ENCODE measurements at regions not wholly inside any gene's neighbourhood (a gene's known extent, or its start where the extent isn't known, plus 50 kb on each side); places are given as distances from the start of the nearest gene placed in this dataset.

- ChIA-PET CTCF (no interaction called here), POLR2A (no interaction called here)
- DNase-seq (ENCODE audit: unreplicated experiment) = peak; percentile 25
- H3K4me3 Mint-ChIP-seq (ENCODE audit: unreplicated experiment) = no peak overlapping the region
- no peak overlapping the region for H3K27ac Mint-ChIP-seq (ENCODE audit: low read depth, unreplicated experiment)
- H3K4me1 Mint-ChIP-seq (ENCODE audit: insufficient read depth, unreplicated experiment) = no peaks in the 10 kb centered on the region
- H3K36me3 Mint-ChIP-seq (ENCODE audit: insufficient read depth, unreplicated experiment) = no peaks in the 10 kb centered on the region
- no peak for TF ChIP-seq CTCF (IDR thresholded peaks at IDR 0.05; ENCODE audit: unreplicated experiment)
- intact Hi-C loops (cut with micrococcal nuclease) = no loop called here
- BruUV-seq (replicated peaks) = no TSS peak
- no peaks in the 10 kb centered on the region for H3K9me3 Mint-ChIP-seq (ENCODE audit: unreplicated experiment)
- peaks cover 96% of the 10 kb centered on the region for H3K27me3 Mint-ChIP-seq (ENCODE audit: insufficient read depth, unreplicated experiment)
Measured at GRCh38 chrX:15151267-15152186, 118.4 kb downstream of the ASB9 start.

- H3K27ac Mint-ChIP-seq (ENCODE audit: low read depth, unreplicated experiment) = no peak overlapping the region
- TF ChIP-seq CTCF (IDR thresholded peaks at IDR 0.05; ENCODE audit: unreplicated experiment) = no peak
- BruUV-seq (replicated peaks) = no TSS peak
- no peak for DNase-seq (ENCODE audit: unreplicated experiment)
- ChIA-PET POLR2A (no interaction called here), CTCF (no interaction called here)
- H3K36me3 Mint-ChIP-seq (ENCODE audit: insufficient read depth, unreplicated experiment) = no peaks in the 10 kb centered on the region
- peaks cover 92% of the 10 kb centered on the region for H3K27me3 Mint-ChIP-seq (ENCODE audit: insufficient read depth, unreplicated experiment)
- no peaks in the 10 kb centered on the region for H3K9me3 Mint-ChIP-seq (ENCODE audit: unreplicated experiment)
- no peaks in the 10 kb centered on the region for H3K4me1 Mint-ChIP-seq (ENCODE audit: insufficient read depth, unreplicated experiment)
- intact Hi-C loops (cut with micrococcal nuclease) = no loop called here
- H3K4me3 Mint-ChIP-seq (ENCODE audit: unreplicated experiment) = no peak overlapping the region
Measured at GRCh38 chrX:15150586-15150985, 119.3 kb downstream of the ASB9 start.

GRCh38 chrX:15146515-15146914 is 123.4 kb downstream of the ASB9 start:
- no TSS peak for BruUV-seq (replicated peaks)
- Mint-ChIP-seq H3K4me1 (ENCODE audit: insufficient read depth, unreplicated experiment) (no peaks in the 10 kb centered on the region), H3K4me3 (ENCODE audit: unreplicated experiment) (no peak overlapping the region), H3K9me3 (ENCODE audit: unreplicated experiment) (no peaks in the 10 kb centered on the region), H3K36me3 (ENCODE audit: insufficient read depth, unreplicated experiment) (no peaks in the 10 kb centered on the region), H3K27ac (ENCODE audit: low read depth, unreplicated experiment) (no peak overlapping the region), H3K27me3 (ENCODE audit: insufficient read depth, unreplicated experiment) (peaks cover 88% of the 10 kb centered on the region)
- ChIA-PET POLR2A (no interaction called here), CTCF (no interaction called here)
- peak; percentile 45 for TF ChIP-seq CTCF (IDR thresholded peaks at IDR 0.05; ENCODE audit: unreplicated experiment)
- intact Hi-C loops (cut with micrococcal nuclease) = loop anchor here (10.0 kb wide), 1 partner anchor 432 kb away; no protein-coding TSS in a partner anchor
- DNase-seq (ENCODE audit: unreplicated experiment) = peak; percentile 35

GRCh38 chrX:15143825-15144121 is 126.1 kb downstream of the ASB9 start:
- DNase-seq (ENCODE audit: unreplicated experiment) = no peak
- Mint-ChIP-seq H3K27me3 (ENCODE audit: insufficient read depth, unreplicated experiment) (peaks cover 75% of the 10 kb centered on the region), H3K4me3 (ENCODE audit: unreplicated experiment) (no peak overlapping the region), H3K4me1 (ENCODE audit: insufficient read depth, unreplicated experiment) (no peaks in the 10 kb centered on the region), H3K9me3 (ENCODE audit: unreplicated experiment) (no peaks in the 10 kb centered on the region), H3K36me3 (ENCODE audit: insufficient read depth, unreplicated experiment) (no peaks in the 10 kb centered on the region), H3K27ac (ENCODE audit: low read depth, unreplicated experiment) (no peak overlapping the region)
- no peak for TF ChIP-seq CTCF (IDR thresholded peaks at IDR 0.05; ENCODE audit: unreplicated experiment)
- ChIA-PET CTCF (interaction anchor here (0.6 to 4.8 kb wide), 49 partner anchors 9 to 1196 kb away, joined by 3 to 35 read pairs (median 4); no protein-coding TSS in a partner anchor), POLR2A (interaction anchor here (0.7 kb wide), 1 partner anchor 612 kb away, joined by 3 read pairs; no protein-coding TSS in a partner anchor)
- BruUV-seq (replicated peaks) = no TSS peak
- intact Hi-C loops (cut with micrococcal nuclease) = loop anchor here (1.0 to 10.0 kb wide), 6 partner anchors 100 to 1104 kb away; partner anchors contain the start of gene GLRA2

Measured in MCF 10A (cell line).